T-cell (primary cell): ENCODE measurements at regions not wholly inside any gene's neighbourhood (a gene's known extent, or its start where the extent isn't known, plus 50 kb on each side); places are given as distances from the start of the nearest gene placed in this dataset.

ENCODE experiments used
- ATAC-seq, 4 experiments: fragments of 200-7000 bp in 3 of 4; fragments of 150-1000 bp in 1 of 4; cut with Tn5 transposase; replicated peaks in 1 of 4; 1 replicate in 3 of 4; 2 replicates in 1 of 4; pipeline ENCODE4 v1.10.0; 2021; ENCODE audit warnings: moderate library complexity in 3 of 4, mild to moderate bottlenecking in 2 of 4, moderate number of reproducible peaks in 1 of 4
- CTCF ChIA-PET, 2 donors: fragments of 300-600 bp; sonication (Branson Sonifier 250); formaldehyde crosslinking; loops; one replicate each; lab custom pipeline; 2022; ENCODE audit warnings: antibody characterized with exemption in 2 of 2; lab: Charles Lee
- POLR2A ChIA-PET, 2 donors: fragments of 300-600 bp; sonication (Branson Sonifier 250); formaldehyde crosslinking; loops; one replicate each; lab custom pipeline; 2022; ENCODE audit warnings: antibody characterized with exemption in 2 of 2; lab: Charles Lee
- DNase-seq, 35 experiments: peaks; one replicate each; pipeline versions ENCODE4 v3.0.0 to v3.0.0-alpha.2; 2013 to 2023
- H3K27ac ChIP-seq: one replicate; pipeline ENCODE4 v1.5.1; 2013; ENCODE audit warnings: low read length
- H3K27me3 ChIP-seq, 2 experiments: replicated peaks in 1 of 2; 1 replicate in 1 of 2; 2 replicates in 1 of 2; pipeline versions ENCODE4 v1.6.1 to v1.7.0; 2013; ENCODE audit warnings: low read length in 1 of 2, mixed read lengths in 1 of 2; ENCODE audit not compliant: control insufficient read depth in 2 of 2, insufficient read depth in 2 of 2; ENCODE audit errors: extremely low read depth in 1 of 2
- H3K36me3 ChIP-seq, 2 donors: 1 replicate in 1 of 2; 2 replicates in 1 of 2; pipeline versions ENCODE4 v1.6.1 to v1.7.0; 2013; ENCODE audit warnings: low read length in 1 of 2; ENCODE audit not compliant: control insufficient read depth in 2 of 2, insufficient read depth in 1 of 2; ENCODE audit errors: extremely low read depth in 1 of 2
- H3K4me1 ChIP-seq, 2 experiments: 1 replicate in 1 of 2; 2 replicates in 1 of 2; pipeline versions ENCODE4 v1.6.1 to v1.7.0; 2013; ENCODE audit warnings: low read length in 2 of 2, mixed read lengths in 1 of 2; ENCODE audit not compliant: insufficient read depth in 2 of 2, control insufficient read depth in 1 of 2; ENCODE audit errors: extremely low read depth in 1 of 2
- H3K4me3 ChIP-seq, 2 donors: 1 replicate in 1 of 2; 2 replicates in 1 of 2; pipeline versions ENCODE4 v1.5.1 to v1.7.0; 2013; ENCODE audit warnings: mild to moderate bottlenecking in 2 of 2, low read length in 1 of 2, moderate library complexity in 1 of 2; ENCODE audit not compliant: control insufficient read depth in 1 of 2; ENCODE audit errors: extremely low read depth in 1 of 2
- H3K9me3 ChIP-seq: 2 replicates; pipeline ENCODE4 v1.7.0; 2013
- H3K27ac Mint-ChIP-seq, 2 donors: one replicate each; pipeline ENCODE4 v1.8.0; 2020 to 2021; ENCODE audit warnings: mild to moderate bottlenecking in 2 of 2, mixed read lengths in 2 of 2
- H3K27me3 Mint-ChIP-seq, 2 donors: one replicate each; pipeline ENCODE4 v1.8.0; 2021 to 2022; ENCODE audit warnings: mixed read lengths in 2 of 2
- H3K36me3 Mint-ChIP-seq: one replicate; pipeline ENCODE4 v1.8.0; 2021; ENCODE audit warnings: mixed read lengths
- H3K4me1 Mint-ChIP-seq, 3 donors: one replicate each; pipeline ENCODE4 v1.8.0; 2020 to 2022; ENCODE audit warnings: mixed read lengths in 3 of 3, mild to moderate bottlenecking in 1 of 3
- H3K4me3 Mint-ChIP-seq, 3 donors: one replicate each; pipeline ENCODE4 v1.8.0; 2020 to 2022; ENCODE audit warnings: mild to moderate bottlenecking in 3 of 3, mixed read lengths in 3 of 3, moderate library complexity in 3 of 3
- H3K9me3 Mint-ChIP-seq, 3 donors: one replicate each; pipeline ENCODE4 v1.8.0; 2020 to 2022; ENCODE audit warnings: mixed read lengths in 3 of 3
- WGBS: methylation state at CpG from one replicate; pipeline ENCODE4 v1.1.5; 2013; ENCODE audit warnings: missing lambda C conversion rate; ENCODE audit not compliant: insufficient coverage; 5-methylcytosine and 5-hydroxymethylcytosine counted together

DNA sequence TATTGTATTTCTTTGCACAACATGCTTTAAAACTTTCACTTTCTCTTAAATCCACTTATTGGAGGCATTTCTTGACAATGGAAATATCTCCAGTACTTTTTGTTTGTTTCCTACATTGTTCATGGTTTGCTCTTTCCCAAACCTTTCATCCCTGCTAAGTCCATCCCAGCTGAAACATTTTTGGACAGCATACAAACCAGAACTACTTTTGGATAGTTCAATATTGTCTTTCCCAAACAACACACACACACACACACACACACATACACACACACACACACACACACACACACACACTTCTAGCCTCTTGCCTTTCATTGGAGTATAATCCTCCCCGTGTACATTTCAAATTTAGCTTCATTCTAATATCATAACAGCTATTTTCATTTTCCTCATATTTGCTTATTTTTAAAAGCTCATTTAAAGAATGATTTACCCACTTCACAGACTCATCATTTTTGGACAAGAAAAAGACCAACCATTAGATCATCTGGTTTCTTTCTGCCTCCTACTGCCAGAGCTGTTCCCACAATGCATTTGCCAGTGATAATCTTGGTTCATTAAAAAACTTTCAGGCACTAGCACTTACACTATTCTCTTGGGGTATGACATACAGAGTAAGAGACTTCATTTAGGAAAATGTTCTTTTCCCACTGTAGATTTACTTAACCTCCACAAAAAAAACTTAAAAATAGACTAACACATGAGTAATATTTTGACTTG lies 248.1 kb downstream of the CD109 start:
- Mint-ChIP-seq H3K9me3 (peaks cover 13 to 24% (median 14%) of the 10 kb centered on the region in 3 donors), H3K36me3 (no peaks in the 10 kb centered on the region), H3K4me3 (no peak overlapping the region), H3K4me1 (no peaks in the 10 kb centered on the region), H3K27ac (no peak overlapping the region), H3K27me3 (peaks cover 0 to 3% of the 10 kb centered on the region in 2 donors)
- H3K27ac ChIP-seq: no peak overlapping the region
- DNase-seq: no peak
- ChIA-PET CTCF (interaction anchor here in 1 of 2 donors (0.6 kb wide), 1 partner anchor 149 kb away, joined by 3 read pairs; no protein-coding TSS in a partner anchor), POLR2A (no interaction called here)
- no peaks in the 10 kb centered on the region for H3K9me3 ChIP-seq
- H3K36me3 ChIP-seq: no peaks in the 10 kb centered on the region
- H3K27me3 ChIP-seq: peaks cover 0 to 2% of the 10 kb centered on the region in 2 experiments
- no peaks in the 10 kb centered on the region for H3K4me1 ChIP-seq
- no peak overlapping the region for H3K4me3 ChIP-seq
- ATAC-seq: no peak
- WGBS: no CpG with 5 or more reads among the region's 1 CpG

DNA sequence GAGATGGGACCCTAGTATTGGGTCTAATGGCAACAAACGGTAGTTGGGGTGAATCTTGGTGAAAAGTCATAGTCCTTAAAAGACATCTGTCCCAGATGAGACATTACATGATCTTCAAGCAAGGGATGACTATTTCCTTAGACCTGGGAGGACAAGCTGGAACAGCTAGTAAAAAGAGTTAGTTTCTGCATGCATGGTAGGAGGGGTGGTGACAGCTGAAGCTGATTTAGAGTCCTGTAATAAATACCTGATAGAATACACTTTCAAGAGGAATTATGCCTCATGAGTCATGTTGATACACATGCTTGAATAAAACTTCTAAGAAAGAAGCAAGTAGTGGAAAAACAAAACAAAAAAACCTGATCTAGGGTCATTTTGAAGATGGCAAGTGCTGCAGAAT lies 247.4 kb downstream of the CD109 start:
- H3K36me3 ChIP-seq: no peaks in the 10 kb centered on the region
- DNase-seq: no peak
- no peaks in the 10 kb centered on the region for H3K4me1 ChIP-seq
- Mint-ChIP-seq H3K36me3 (no peaks in the 10 kb centered on the region), H3K4me1 (no peaks in the 10 kb centered on the region), H3K9me3 (peaks cover 10 to 24% (median 15%) of the 10 kb centered on the region in 3 donors), H3K4me3 (no peak overlapping the region), H3K27ac (no peak overlapping the region), H3K27me3 (peaks cover 0 to 3% of the 10 kb centered on the region in 2 donors)
- WGBS: no CpG with 5 or more reads among the region's 1 CpG
- ChIA-PET CTCF (interaction anchor here in 1 of 2 donors (0.6 kb wide), 1 partner anchor 150 kb away, joined by 3 read pairs; no protein-coding TSS in a partner anchor), POLR2A (no interaction called here)
- H3K27ac ChIP-seq: no peak overlapping the region
- ATAC-seq: no peak
- no peaks in the 10 kb centered on the region for H3K9me3 ChIP-seq
- peaks cover 0 to 4% of the 10 kb centered on the region in 2 experiments for H3K27me3 ChIP-seq
- no peak overlapping the region for H3K4me3 ChIP-seq

DNA sequence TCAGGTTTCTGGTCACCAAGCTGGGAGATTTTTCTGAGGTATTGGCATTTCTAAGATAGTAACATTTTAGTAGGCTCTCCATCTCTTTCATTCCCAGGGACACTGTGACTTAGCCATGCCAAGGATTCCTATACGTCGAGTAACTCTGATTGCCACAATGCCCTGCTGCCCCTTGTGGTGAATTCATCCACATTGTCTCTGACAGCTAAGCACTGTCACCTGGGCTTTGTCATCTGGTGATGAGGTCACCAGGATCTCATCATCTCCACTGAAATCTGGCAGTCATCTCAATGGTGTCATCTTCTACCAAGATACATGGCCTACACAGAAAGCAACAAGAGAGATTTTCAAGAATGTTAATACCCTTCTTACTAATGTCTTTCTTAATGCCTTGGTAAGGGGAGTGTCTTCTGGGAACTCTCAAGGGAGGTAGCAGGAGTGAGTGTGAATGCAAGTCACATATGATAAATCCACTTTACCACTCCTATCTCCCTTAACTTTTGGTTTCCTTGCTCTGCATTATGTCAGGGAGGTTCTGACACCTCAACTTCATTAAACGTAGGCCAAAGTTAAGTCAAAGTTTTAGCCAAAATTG lies 246.7 kb downstream of the CD109 start:
- H3K27ac Mint-ChIP-seq: no peak overlapping the region
- no peaks in the 10 kb centered on the region for H3K36me3 Mint-ChIP-seq
- WGBS: 85% methylated on average over 2 of the region's 3 CpGs
- no peak for ATAC-seq
- peaks cover 0 to 3% of the 10 kb centered on the region in 2 donors for H3K27me3 Mint-ChIP-seq
- no peak overlapping the region for H3K4me3 Mint-ChIP-seq
- no peaks in the 10 kb centered on the region for H3K9me3 ChIP-seq
- no peak overlapping the region for H3K4me3 ChIP-seq
- peaks cover 0 to 2% of the 10 kb centered on the region in 2 experiments for H3K27me3 ChIP-seq
- H3K4me1 ChIP-seq: no peaks in the 10 kb centered on the region
- H3K27ac ChIP-seq: no peak overlapping the region
- H3K36me3 ChIP-seq: no peaks in the 10 kb centered on the region
- CTCF ChIA-PET: no interaction called here
- peaks cover 8 to 26% (median 11%) of the 10 kb centered on the region in 3 donors for H3K9me3 Mint-ChIP-seq
- POLR2A ChIA-PET: no interaction called here
- H3K4me1 Mint-ChIP-seq: no peaks in the 10 kb centered on the region
- DNase-seq: no peak

DNA sequence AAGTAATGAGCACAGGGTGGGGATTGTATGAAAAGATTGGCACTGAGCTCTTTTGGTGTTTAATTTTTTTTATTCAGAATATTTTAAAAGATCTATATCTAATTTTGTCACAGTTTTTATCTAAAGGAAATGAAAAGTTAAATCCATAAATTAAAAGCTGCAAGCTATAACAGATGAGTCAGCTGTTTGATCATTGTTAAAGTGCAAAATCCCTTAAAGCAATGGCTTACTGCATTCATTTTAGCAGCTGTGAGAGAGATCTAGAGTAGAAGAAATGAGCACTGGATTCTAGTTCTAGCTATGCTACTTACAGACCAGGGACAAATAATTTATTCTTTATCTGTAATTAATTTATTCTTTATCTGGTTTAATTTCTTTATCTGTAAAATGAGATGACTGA lies 245.9 kb downstream of the CD109 start:
- no peaks in the 10 kb centered on the region for H3K36me3 Mint-ChIP-seq
- H3K4me3 ChIP-seq: no peak overlapping the region
- ChIA-PET CTCF (no interaction called here), POLR2A (no interaction called here)
- DNase-seq (no peak), ATAC-seq (no peak)
- no peak overlapping the region for H3K27ac ChIP-seq
- H3K9me3 ChIP-seq: no peaks in the 10 kb centered on the region
- H3K4me3 Mint-ChIP-seq: no peak overlapping the region
- no peaks in the 10 kb centered on the region for H3K4me1 Mint-ChIP-seq
- H3K4me1 ChIP-seq: no peaks in the 10 kb centered on the region
- peaks cover 0 to 2% of the 10 kb centered on the region in 2 experiments for H3K27me3 ChIP-seq
- peaks cover 5 to 18% (median 6%) of the 10 kb centered on the region in 3 donors for H3K9me3 Mint-ChIP-seq
- H3K27ac Mint-ChIP-seq: no peak overlapping the region
- no peaks in the 10 kb centered on the region for H3K36me3 ChIP-seq
- H3K27me3 Mint-ChIP-seq: peaks cover 0 to 3% of the 10 kb centered on the region in 2 donors

DNA sequence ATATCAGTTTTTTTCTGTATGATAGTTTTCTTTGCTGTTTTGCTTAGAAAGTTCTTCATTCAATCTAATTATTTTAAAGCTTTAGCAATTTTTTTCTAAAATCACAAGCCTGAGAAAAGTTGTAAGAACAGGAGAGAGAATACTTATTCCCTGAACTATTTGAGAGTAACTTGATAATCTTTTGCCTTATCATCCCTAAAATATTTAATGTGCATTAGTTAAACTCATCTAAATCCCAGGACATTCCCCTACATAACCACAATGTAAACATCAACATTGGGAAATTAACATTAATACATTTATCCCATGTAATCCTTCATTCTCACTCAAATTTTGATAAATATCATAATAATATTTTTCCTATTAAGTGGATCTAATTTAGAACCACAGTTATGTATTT lies 241.8 kb downstream of the CD109 start:
- ATAC-seq: no peak
- peaks cover 0 to 2% of the 10 kb centered on the region in 2 experiments for H3K27me3 ChIP-seq
- Mint-ChIP-seq H3K9me3 (peaks cover 0 to 11% (median 7%) of the 10 kb centered on the region in 3 donors), H3K4me1 (no peaks in the 10 kb centered on the region), H3K27ac (no peak overlapping the region), H3K4me3 (no peak overlapping the region), H3K36me3 (no peaks in the 10 kb centered on the region), H3K27me3 (peaks cover 0 to 2% of the 10 kb centered on the region in 2 donors)
- ChIA-PET CTCF (no interaction called here), POLR2A (no interaction called here)
- no peak for DNase-seq
- no peaks in the 10 kb centered on the region for H3K36me3 ChIP-seq
- no peaks in the 10 kb centered on the region for H3K4me1 ChIP-seq
- H3K9me3 ChIP-seq: no peaks in the 10 kb centered on the region
- no peak overlapping the region for H3K27ac ChIP-seq
- H3K4me3 ChIP-seq: no peak overlapping the region

DNA sequence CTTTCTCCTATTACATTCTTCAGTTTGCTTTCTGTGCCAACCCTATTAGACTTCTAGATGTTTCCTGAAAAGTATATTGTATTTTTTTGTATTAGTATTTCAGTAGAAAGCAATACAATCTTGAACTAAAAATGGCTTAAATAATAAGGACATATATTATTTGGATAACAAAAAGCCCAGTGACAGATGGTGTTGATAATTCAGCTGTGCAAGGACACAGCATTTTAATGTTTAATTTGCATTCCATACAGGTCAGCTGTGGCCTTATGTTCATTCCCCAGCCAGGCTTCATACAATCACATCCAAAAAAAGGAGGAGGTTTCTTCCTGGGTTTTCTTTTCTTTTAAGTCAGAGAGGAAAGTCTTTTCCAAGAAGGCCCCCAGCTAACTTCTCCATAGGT lies 236.9 kb downstream of the CD109 start:
- Mint-ChIP-seq H3K9me3 (peaks cover 7 to 23% (median 12%) of the 10 kb centered on the region in 3 donors), H3K27ac (no peak overlapping the region), H3K36me3 (no peaks in the 10 kb centered on the region), H3K4me1 (no peaks in the 10 kb centered on the region), H3K4me3 (no peak overlapping the region), H3K27me3 (peaks cover 0 to 2% of the 10 kb centered on the region in 2 donors)
- H3K4me3 ChIP-seq: no peak overlapping the region
- H3K9me3 ChIP-seq: no peaks in the 10 kb centered on the region
- H3K27ac ChIP-seq: no peak overlapping the region
- H3K27me3 ChIP-seq: no peaks in the 10 kb centered on the region
- ChIA-PET POLR2A (no interaction called here), CTCF (no interaction called here)
- H3K36me3 ChIP-seq: no peaks in the 10 kb centered on the region
- DNase-seq (no peak), ATAC-seq (no peak)
- H3K4me1 ChIP-seq: no peaks in the 10 kb centered on the region
